ENCODE measurements at regions not wholly inside any gene's neighbourhood (a gene's known extent, or its start where the extent isn't known, plus 50 kb on each side); places are given as distances from the start of the nearest gene placed in this dataset.

DNA sequence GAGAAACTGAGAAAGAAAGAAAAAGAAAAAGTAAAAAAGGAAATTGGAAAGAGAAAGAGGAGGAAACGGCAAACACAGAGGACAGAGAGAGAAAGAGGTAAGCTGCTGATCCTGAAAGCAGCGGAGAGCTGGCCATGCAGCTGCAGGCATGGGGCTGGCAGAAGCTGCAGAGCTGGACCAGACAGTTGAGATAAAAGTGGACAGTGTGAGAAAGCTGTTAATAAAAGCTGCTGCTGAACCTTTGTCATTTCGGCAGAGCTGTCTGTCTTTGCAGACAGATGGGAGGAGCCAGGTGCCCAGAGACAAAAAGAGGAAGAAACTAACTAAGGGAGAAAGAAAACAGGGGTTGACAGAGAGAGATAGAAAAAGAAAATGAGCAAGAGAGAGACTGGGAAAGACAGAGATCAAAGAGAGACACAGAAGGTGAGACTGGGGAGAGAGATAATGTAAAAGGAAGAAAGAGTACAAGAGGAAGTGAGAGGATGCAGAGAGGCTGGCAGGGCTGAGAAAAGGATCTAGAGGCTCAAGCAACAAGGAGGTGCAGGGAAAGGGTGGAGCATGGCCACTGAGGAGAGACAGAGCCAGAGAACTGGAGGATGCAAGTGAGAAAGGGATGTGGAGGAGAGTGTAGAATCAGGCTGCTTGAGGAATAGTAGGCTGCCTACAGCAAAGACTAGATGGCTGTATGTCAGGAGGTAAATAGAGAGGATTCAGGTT is 376.8 kb upstream of the FGF16 start:
- no peak overlapping the region for H4K5ac ChIP-seq (ENCODE audit: insufficient read length, low read depth, low read length)
- no peak overlapping the region for H3K18ac ChIP-seq (ENCODE audit: insufficient read length, low read depth, low read length)
- H3K23me2 ChIP-seq (ENCODE audit: insufficient read length, low read depth, low read length, poor library complexity, severe bottlenecking): no peaks in the 10 kb centered on the region
- H3K79me2 ChIP-seq (ENCODE audit: insufficient read depth, low read length): no peaks in the 10 kb centered on the region
- Mint-ChIP-seq H3K27me3 (ENCODE audit: low read depth) (peaks cover 1% of the 10 kb centered on the region; the same call in 1 of the 2 replicates), H3K27ac (no peak overlapping the region), H3K4me3 (no peak overlapping the region), H3K4me1 (peaks cover 0 to 13% of the 10 kb centered on the region in 2 experiments; a peak in 2 of 4 replicates), H3K9me3 (peaks cover 77 to 95% of the 10 kb centered on the region in 2 experiments), H3K36me3 (ENCODE audit: insufficient read depth in 1 of 3, low read depth in 3 of 3) (peaks cover 0 to 2% (median under 1%) of the 10 kb centered on the region in 3 experiments; a peak in 1 of 7 replicates)
- H3K9me3 ChIP-seq (ENCODE audit: control insufficient read depth, low read depth, low read length): peaks cover 18% of the 10 kb centered on the region
- no peak overlapping the region for H3K23ac ChIP-seq (ENCODE audit: insufficient read length, low read depth, low read length)
- no CpG with 5 or more reads among the region's 3 CpGs for WGBS (ENCODE audit: extremely low coverage, insufficient read length, low lambda C conversion rate)
- no peak overlapping the region for H3T11ph ChIP-seq (ENCODE audit: low read length)
- no peak overlapping the region for H2BK15ac ChIP-seq (ENCODE audit: low read depth, low read length)
- H4K8ac ChIP-seq (replicated peaks; ENCODE audit: insufficient read length, low read depth, low read length): no peak overlapping the region
- H2AK5ac ChIP-seq (ENCODE audit: insufficient read length, low read length): no peak overlapping the region
- DNase-seq: no peak
- no peaks in the 10 kb centered on the region for H3K27me3 ChIP-seq (ENCODE audit: insufficient read depth, low read length)
- no peak overlapping the region for H3K4ac ChIP-seq (ENCODE audit: low read depth, low read length)
- no peak overlapping the region for H3K4me2 ChIP-seq (ENCODE audit: insufficient read depth, insufficient read length, low read length)
- no peaks in the 10 kb centered on the region for H3K4me1 ChIP-seq (ENCODE audit: insufficient read depth, low read length)
- H3K79me1 ChIP-seq (ENCODE audit: insufficient read depth, low read depth, low read length, poor library complexity, severe bottlenecking): no peaks in the 10 kb centered on the region
- H2BK12ac ChIP-seq (ENCODE audit: insufficient read length, low read depth, low read length): no peak overlapping the region
- no peak overlapping the region for H4K91ac ChIP-seq (ENCODE audit: insufficient read length, low read depth, low read length)
- no peak overlapping the region for H2BK20ac ChIP-seq (ENCODE audit: low read depth, low read length, poor library complexity, severe bottlenecking)
- no peak overlapping the region for H2BK5ac ChIP-seq (ENCODE audit: insufficient read length, low read length)
- H2BK120ac ChIP-seq (ENCODE audit: low read depth, low read length, poor library complexity, severe bottlenecking): no peak overlapping the region
- no peaks in the 10 kb centered on the region for H4K20me1 ChIP-seq (ENCODE audit: control insufficient read depth, insufficient read depth, insufficient read length)
- H3K14ac ChIP-seq (ENCODE audit: insufficient read depth, low read length): no peak overlapping the region
- H3K27ac ChIP-seq (ENCODE audit: insufficient read length, low read depth, low read length): no peak overlapping the region
- TF ChIP-seq, protein P1, sequence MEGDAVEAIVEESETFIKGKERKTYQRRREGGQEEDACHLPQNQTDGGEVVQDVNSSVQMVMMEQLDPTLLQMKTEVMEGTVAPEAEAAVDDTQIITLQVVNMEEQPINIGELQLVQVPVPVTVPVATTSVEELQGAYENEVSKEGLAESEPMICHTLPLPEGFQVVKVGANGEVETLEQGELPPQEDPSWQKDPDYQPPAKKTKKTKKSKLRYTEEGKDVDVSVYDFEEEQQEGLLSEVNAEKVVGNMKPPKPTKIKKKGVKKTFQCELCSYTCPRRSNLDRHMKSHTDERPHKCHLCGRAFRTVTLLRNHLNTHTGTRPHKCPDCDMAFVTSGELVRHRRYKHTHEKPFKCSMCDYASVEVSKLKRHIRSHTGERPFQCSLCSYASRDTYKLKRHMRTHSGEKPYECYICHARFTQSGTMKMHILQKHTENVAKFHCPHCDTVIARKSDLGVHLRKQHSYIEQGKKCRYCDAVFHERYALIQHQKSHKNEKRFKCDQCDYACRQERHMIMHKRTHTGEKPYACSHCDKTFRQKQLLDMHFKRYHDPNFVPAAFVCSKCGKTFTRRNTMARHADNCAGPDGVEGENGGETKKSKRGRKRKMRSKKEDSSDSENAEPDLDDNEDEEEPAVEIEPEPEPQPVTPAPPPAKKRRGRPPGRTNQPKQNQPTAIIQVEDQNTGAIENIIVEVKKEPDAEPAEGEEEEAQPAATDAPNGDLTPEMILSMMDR (conservative IDR thresholded peaks at IDR 0.05): no peak
- no peak overlapping the region for H3K56ac ChIP-seq (ENCODE audit: insufficient read length, low read depth, low read length)
- no peak overlapping the region for H3K9ac ChIP-seq (ENCODE audit: extremely low read depth, insufficient read length, low read length)
- H2AFZ ChIP-seq (ENCODE audit: low read length): no peak overlapping the region

Data from H9 (cell line).